K562 (cell line): ENCODE measurements at regions not wholly inside any gene's neighbourhood (a gene's known extent, or its start where the extent isn't known, plus 50 kb on each side); places are given as distances from the start of the nearest gene placed in this dataset.

Source experiments
- ATAC-seq: fragments of 200-7000 bp; cut with Tn5 transposase; 3 replicates; pipeline ENCODE4 v1.9.1; 2020; ENCODE audit warnings: moderate library complexity
- BruUV-seq: library from RNA; stranded (reverse); fragments of 400-500 nt; replicated peaks from 2 replicates; lab custom pipeline; 2021; lab: Mats Ljungman, UMichigan
- CTCF ChIA-PET: fragments of 300-600 bp; formaldehyde crosslinking; extraction: SDS; loops from one replicate; lab custom pipeline; 2021; ENCODE audit warnings: low intra/inter-chr PET ratio; lab: Yijun Ruan, JAX
- POLR2A ChIA-PET: fragments of 300-600, 350-650 bp; sonication (Branson Sonifier 250); formaldehyde crosslinking; extraction: SDS; loops from one replicate; lab custom pipeline; 2021; ENCODE audit warnings: antibody characterized with exemption, inconsistent platforms; lab: Yijun Ruan, JAX
- DNase-seq, 4 experiments: peaks; one replicate each; pipeline versions ENCODE4 v3.0.0 to v3.0.0-alpha.2; 2011 to 2018; ENCODE audit warnings: low spot score in 3 of 4, mixed read lengths in 3 of 4; ENCODE audit errors: extremely low read depth in 1 of 4
- FAIRE-seq: peaks from 2 replicates; lab custom pipeline; 2011; peaks lifted over from hg19 to GRCh38; lab: Jason Lieb, UNC
- H2AFZ ChIP-seq: 2 replicates; pipeline ENCODE4 v1.6.0; 2011; ENCODE audit warnings: low read depth, low read length, control low read depth, inconsistent platforms
- H3K27ac ChIP-seq: fragments of 200-600 bp; 3 replicates; pipeline ENCODE4 v1.8.0; 2011; ENCODE audit warnings: low read depth, mild to moderate bottlenecking, control low read depth, inconsistent platforms, low read length, moderate library complexity, mixed read lengths; ENCODE audit errors: extremely low read depth
- H3K27me3 ChIP-seq, 2 experiments: fragments of 300-600 bp in 1 of 2; 2 replicates in 1 of 2; 3 replicates in 1 of 2; pipeline versions ENCODE4 v1.6.0 to v1.8.0; 2011; ENCODE audit warnings: inconsistent platforms in 2 of 2, low read length in 2 of 2, mild to moderate bottlenecking in 1 of 2, mixed read lengths in 1 of 2, moderate library complexity in 1 of 2; ENCODE audit not compliant: control insufficient read depth in 2 of 2, insufficient read depth in 2 of 2
- H3K36me3 ChIP-seq: fragments of 300-600 bp; 3 replicates; pipeline ENCODE4 v1.8.0; 2011; ENCODE audit warnings: mild to moderate bottlenecking, low read length, inconsistent platforms; ENCODE audit not compliant: control insufficient read depth, insufficient read depth
- H3K4me1 ChIP-seq, 2 experiments: fragments of 200-600 bp in 1 of 2; replicated peaks in 1 of 2; 2 replicates in 1 of 2; 3 replicates in 1 of 2; pipeline versions ENCODE4 v1.5.1 to v1.8.0; 2011; ENCODE audit warnings: inconsistent platforms in 2 of 2, low read length in 2 of 2, mild to moderate bottlenecking in 1 of 2, mixed read lengths in 1 of 2, moderate library complexity in 1 of 2; ENCODE audit not compliant: control insufficient read depth in 2 of 2, insufficient read depth in 2 of 2
- H3K4me2 ChIP-seq: 2 replicates; pipeline ENCODE4 v1.6.1; 2011; ENCODE audit warnings: low read length, control low read depth, inconsistent platforms, mixed read lengths; ENCODE audit not compliant: insufficient read depth
- H3K4me3 ChIP-seq: fragments of 200-600 bp; sonication (generic), shearing (Covaris generic); 2 replicates; pipeline ENCODE4 v1.5.1; 2016; ENCODE audit warnings: control low read depth, inconsistent platforms
- H3K79me2 ChIP-seq: fragments of 200-600 bp; 3 replicates; pipeline ENCODE4 v1.8.0; 2011; ENCODE audit warnings: low read length, inconsistent platforms; ENCODE audit not compliant: control insufficient read depth, insufficient read depth
- H3K9ac ChIP-seq, 2 experiments: 2 replicates each; pipeline versions ENCODE4 v1.6.0 to v1.6.1; 2011; ENCODE audit warnings: low read depth in 2 of 2, low read length in 2 of 2, control low read depth in 1 of 2, inconsistent platforms in 1 of 2, mild to moderate bottlenecking in 1 of 2, mixed read lengths in 1 of 2; ENCODE audit not compliant: insufficient read depth in 1 of 2
- H3K9me1 ChIP-seq: one replicate; pipeline ENCODE4 v1.6.0; 2011; ENCODE audit warnings: inconsistent platforms, mild to moderate bottlenecking, low read length, moderate library complexity; ENCODE audit not compliant: control insufficient read depth, insufficient read depth
- H3K9me3 ChIP-seq: replicated peaks from 2 replicates; pipeline ENCODE4 v1.5.1; 2011; ENCODE audit warnings: low read depth, low read length, inconsistent platforms; ENCODE audit not compliant: control insufficient read depth, insufficient read depth
- H4K20me1 ChIP-seq: replicated peaks from 2 replicates; pipeline ENCODE4 v1.6.1; 2011; ENCODE audit warnings: low read length, inconsistent platforms, mixed read lengths; ENCODE audit not compliant: control insufficient read depth, insufficient read depth
- ILK ChIP-seq: fragments of 450-650 bp; IDR thresholded peaks from 2 replicates; pipeline ENCODE4 v1.6.1; 2016; ENCODE audit warnings: missing genetic modification characterization, low read depth, mild to moderate bottlenecking, missing compliant biosample characterization, moderate library complexity, borderline replicate concordance
- NR3C1 ChIP-seq: sonication (generic); formaldehyde crosslinking; IDR thresholded peaks from 2 replicates; pipeline ENCODE4 v1.8.1; 2022; ENCODE audit warnings: missing genetic modification reagents
- ZNF316 ChIP-seq: fragments of 450-650 bp; IDR thresholded peaks from 2 replicates; pipeline ENCODE4 v1.6.1; 2016
- WGBS: fragments of 100-300 bp; shearing (Covaris generic); methylation state at CpG from one replicate; pipeline ENCODE4 v1.1.6; 2016; ENCODE audit warnings: low coverage, mixed read lengths; ENCODE audit not compliant: insufficient coverage; ENCODE audit errors: missing lambda C conversion rate; 5-methylcytosine and 5-hydroxymethylcytosine counted together
- in situ Hi-C: fragments of 300-500 bp; cut with MboI; formaldehyde crosslinking; loops from 4 replicates; pipeline ENCODE4 v1.15.0; 2018; ENCODE audit warnings: inconsistent platforms, mixed read lengths
- intact Hi-C: fragments of 100-400 bp; cut with micrococcal nuclease; formaldehyde crosslinking; loops from 2 replicates; pipeline ENCODE4 v1.14.2; 2022

GRCh38 chr6:23267651-23268050, 698.3 kb downstream of the HDGFL1 start:
- in situ Hi-C loops (no loop called here), intact Hi-C loops (no loop called here)
- H3K79me2 ChIP-seq: no peaks in the 10 kb centered on the region
- no peaks in the 10 kb centered on the region for H3K9me3 ChIP-seq
- TF ChIP-seq NR3C1 (no peak), ZNF316 (0 out of 2 replicates have a peak, but pooled peaks have one; percentile 14)
- ATAC-seq: no peak
- H3K4me3 ChIP-seq: no peak overlapping the region
- no peak overlapping the region for H3K9ac ChIP-seq
- H3K36me3 ChIP-seq: no peaks in the 10 kb centered on the region
- no peak for DNase-seq
- no peak overlapping the region for H3K27ac ChIP-seq
- H4K20me1 ChIP-seq: no peaks in the 10 kb centered on the region
- H3K4me2 ChIP-seq: no peak overlapping the region
- no peaks in the 10 kb centered on the region for H3K9me1 ChIP-seq
- FAIRE-seq: no peak
- no peaks in the 10 kb centered on the region for H3K4me1 ChIP-seq
- no peak overlapping the region for H2AFZ ChIP-seq
- POLR2A ChIA-PET: no interaction called here
- BruUV-seq: no TSS peak
- CTCF ChIA-PET: no interaction called here
- WGBS: 0% methylated on average over 2 of the region's 2 CpGs
- no peaks in the 10 kb centered on the region for H3K27me3 ChIP-seq

- Histone ChIP-seq H3K27me3 (no peaks in the 10 kb centered on the region), H3K27ac (no peak overlapping the region), H3K9me1 (no peaks in the 10 kb centered on the region), H3K4me2 (no peak overlapping the region), H3K36me3 (no peaks in the 10 kb centered on the region), H3K4me3 (no peak overlapping the region), H3K9me3 (no peaks in the 10 kb centered on the region), H2AFZ (no peak overlapping the region), H3K9ac (no peak overlapping the region), H3K4me1 (no peaks in the 10 kb centered on the region), H3K79me2 (no peaks in the 10 kb centered on the region), H4K20me1 (no peaks in the 10 kb centered on the region)
- no peak for TF ChIP-seq ILK (tag)
- no TSS peak for BruUV-seq
- FAIRE-seq (no peak), ATAC-seq (no peak), DNase-seq (no peak)
- ChIA-PET POLR2A (no interaction called here), CTCF (no interaction called here)
- intact Hi-C loops (no loop called here), in situ Hi-C loops (no loop called here)
- WGBS: 0% methylated on average over 4 of the region's 4 CpGs
Measured at GRCh38 chr6:23268348-23268747, 699.0 kb downstream of the HDGFL1 start.
